ENCODE measurements at regions not wholly inside any gene's neighbourhood (a gene's known extent, or its start where the extent isn't known, plus 50 kb on each side); places are given as distances from the start of the nearest gene placed in this dataset.
A peak's percentile ranks its signal among the peaks of the same experiment; 100 is the strongest.
"Not testable (repeated sequence)": the region's sequence is repeated elsewhere in the genome, so short reads cannot be mapped to it uniquely, and the experiment has no call there.

GRCh38 chr4:188987011-188987410 lies 847.8 kb downstream of the TRIML1 start:
- Histone ChIP-seq H3K9me3 (ENCODE audit: control insufficient read depth, low read length) (no peaks in the 10 kb centered on the region), H3K4me3 (ENCODE audit: extremely low read depth, insufficient read depth, low read length, poor library complexity, severe bottlenecking) (no peak overlapping the region), H3K27ac (ENCODE audit: low read depth, low read length, severe bottlenecking) (no peak overlapping the region), H3K36me3 (ENCODE audit: control insufficient read depth, insufficient read depth, low read length) (no peaks in the 10 kb centered on the region), H3K4me1 (ENCODE audit: control insufficient read depth, insufficient read depth, low read length, poor library complexity, severe bottlenecking) (peaks cover 9% of the 10 kb centered on the region)
- 91% methylated on average over 1 of the region's 1 CpG; no CpG with 5 or more reads in 1 of the 2 experiments for WGBS, 2 experiments (ENCODE audit: insufficient coverage in 2 of 2)

- no peaks in the 10 kb centered on the region for H3K36me3 ChIP-seq (ENCODE audit: control insufficient read depth, insufficient read depth, low read length)
- H3K4me3 ChIP-seq (ENCODE audit: extremely low read depth, insufficient read depth, low read length, poor library complexity, severe bottlenecking), result no peak overlapping the region
- WGBS, 2 experiments (ENCODE audit: insufficient coverage in 2 of 2), result 100% methylated on average over 4 of the region's 8 CpGs
- H3K9me3 ChIP-seq (ENCODE audit: control insufficient read depth, low read length), result no peaks in the 10 kb centered on the region
- peaks cover 9% of the 10 kb centered on the region for H3K4me1 ChIP-seq (ENCODE audit: control insufficient read depth, insufficient read depth, low read length, poor library complexity, severe bottlenecking)
- H3K27ac ChIP-seq (ENCODE audit: low read depth, low read length, severe bottlenecking), result no peak overlapping the region
Measured at GRCh38 chr4:188988131-188988530, 848.9 kb downstream of the TRIML1 start.

- H3K36me3 ChIP-seq (ENCODE audit: control insufficient read depth, insufficient read depth, low read length), result no peaks in the 10 kb centered on the region
- no peak overlapping the region for H3K4me3 ChIP-seq (ENCODE audit: extremely low read depth, insufficient read depth, low read length, poor library complexity, severe bottlenecking)
- peaks cover 9% of the 10 kb centered on the region for H3K4me1 ChIP-seq (ENCODE audit: control insufficient read depth, insufficient read depth, low read length, poor library complexity, severe bottlenecking)
- no peak overlapping the region for H3K27ac ChIP-seq (ENCODE audit: low read depth, low read length, severe bottlenecking)
- no peaks in the 10 kb centered on the region for H3K9me3 ChIP-seq (ENCODE audit: control insufficient read depth, low read length)
- 80 to 86% methylated on average over 1 to 3 of the region's 3 CpGs for WGBS, 2 experiments (ENCODE audit: insufficient coverage in 2 of 2)
Measured at GRCh38 chr4:188989371-188989770, 850.1 kb downstream of the TRIML1 start.

GRCh38 chr4:188992706-188993105 lies 853.5 kb downstream of the TRIML1 start:
- no peaks in the 10 kb centered on the region for H3K4me1 ChIP-seq (ENCODE audit: control insufficient read depth, insufficient read depth, low read length, poor library complexity, severe bottlenecking)
- WGBS, 2 experiments (ENCODE audit: insufficient coverage in 2 of 2), result 89 to 100% methylated on average over 1 of the region's 1 CpG
- no peak overlapping the region for H3K4me3 ChIP-seq (ENCODE audit: extremely low read depth, insufficient read depth, low read length, poor library complexity, severe bottlenecking)
- no peaks in the 10 kb centered on the region for H3K36me3 ChIP-seq (ENCODE audit: control insufficient read depth, insufficient read depth, low read length)
- H3K9me3 ChIP-seq (ENCODE audit: control insufficient read depth, low read length), result no peaks in the 10 kb centered on the region
- H3K27ac ChIP-seq (ENCODE audit: low read depth, low read length, severe bottlenecking), result no peak overlapping the region

GRCh38 chr4:188993871-188994270 lies 854.6 kb downstream of the TRIML1 start:
- Histone ChIP-seq H3K4me3 (ENCODE audit: extremely low read depth, insufficient read depth, low read length, poor library complexity, severe bottlenecking) (no peak overlapping the region), H3K9me3 (ENCODE audit: control insufficient read depth, low read length) (no peaks in the 10 kb centered on the region), H3K36me3 (ENCODE audit: control insufficient read depth, insufficient read depth, low read length) (no peaks in the 10 kb centered on the region), H3K4me1 (ENCODE audit: control insufficient read depth, insufficient read depth, low read length, poor library complexity, severe bottlenecking) (no peaks in the 10 kb centered on the region), H3K27ac (ENCODE audit: low read depth, low read length, severe bottlenecking) (no peak overlapping the region)
- 93 to 96% methylated on average over 2 to 3 of the region's 6 CpGs for WGBS, 2 experiments (ENCODE audit: insufficient coverage in 2 of 2)

- Histone ChIP-seq H3K4me1 (ENCODE audit: control insufficient read depth, insufficient read depth, low read length, poor library complexity, severe bottlenecking) (no peaks in the 10 kb centered on the region), H3K4me3 (ENCODE audit: extremely low read depth, insufficient read depth, low read length, poor library complexity, severe bottlenecking) (no peak overlapping the region), H3K9me3 (ENCODE audit: control insufficient read depth, low read length) (no peaks in the 10 kb centered on the region), H3K27ac (ENCODE audit: low read depth, low read length, severe bottlenecking) (no peak overlapping the region), H3K36me3 (ENCODE audit: control insufficient read depth, insufficient read depth, low read length) (no peaks in the 10 kb centered on the region)
- WGBS, 2 experiments (ENCODE audit: insufficient coverage in 2 of 2), result 90 to 99% methylated on average over 10 of the region's 12 CpGs
Measured at GRCh38 chr4:189001283-189001970, 862.2 kb downstream of the TRIML1 start.

GRCh38 chr4:189001971-189002450 lies 862.8 kb downstream of the TRIML1 start:
- Histone ChIP-seq H3K4me1 (ENCODE audit: control insufficient read depth, insufficient read depth, low read length, poor library complexity, severe bottlenecking) (no peaks in the 10 kb centered on the region), H3K9me3 (ENCODE audit: control insufficient read depth, low read length) (no peaks in the 10 kb centered on the region), H3K36me3 (ENCODE audit: control insufficient read depth, insufficient read depth, low read length) (no peaks in the 10 kb centered on the region), H3K27ac (ENCODE audit: low read depth, low read length, severe bottlenecking) (no peak overlapping the region), H3K4me3 (ENCODE audit: extremely low read depth, insufficient read depth, low read length, poor library complexity, severe bottlenecking) (no peak overlapping the region)
- 96% methylated on average over 12 to 13 of the region's 15 CpGs for WGBS, 2 experiments (ENCODE audit: insufficient coverage in 2 of 2)

GRCh38 chr4:189002475-189002874 lies 863.2 kb downstream of the TRIML1 start:
- Histone ChIP-seq H3K36me3 (ENCODE audit: control insufficient read depth, insufficient read depth, low read length) (no peaks in the 10 kb centered on the region), H3K4me1 (ENCODE audit: control insufficient read depth, insufficient read depth, low read length, poor library complexity, severe bottlenecking) (no peaks in the 10 kb centered on the region), H3K9me3 (ENCODE audit: control insufficient read depth, low read length) (no peaks in the 10 kb centered on the region), H3K4me3 (ENCODE audit: extremely low read depth, insufficient read depth, low read length, poor library complexity, severe bottlenecking) (no peak overlapping the region), H3K27ac (ENCODE audit: low read depth, low read length, severe bottlenecking) (no peak overlapping the region)
- WGBS, 2 experiments (ENCODE audit: insufficient coverage in 2 of 2), result 97 to 100% methylated on average over 7 of the region's 10 CpGs

GRCh38 chr4:189010452-189011217 lies 871.4 kb downstream of the TRIML1 start:
- WGBS, 2 experiments (ENCODE audit: insufficient coverage in 2 of 2), result 79 to 81% methylated on average over 11 to 15 of the region's 27 CpGs
- not testable (repeated sequence) for H3K4me3 ChIP-seq (ENCODE audit: extremely low read depth, insufficient read depth, low read length, poor library complexity, severe bottlenecking); H3K4me1 ChIP-seq (ENCODE audit: control insufficient read depth, insufficient read depth, low read length, poor library complexity, severe bottlenecking); H3K36me3 ChIP-seq (ENCODE audit: control insufficient read depth, insufficient read depth, low read length); H3K27ac ChIP-seq (ENCODE audit: low read depth, low read length, severe bottlenecking); H3K9me3 ChIP-seq (ENCODE audit: control insufficient read depth, low read length)

- peaks cover 3% of the 10 kb centered on the region for H3K9me3 ChIP-seq (ENCODE audit: control insufficient read depth, low read length)
- H3K4me3 ChIP-seq (ENCODE audit: extremely low read depth, insufficient read depth, low read length, poor library complexity, severe bottlenecking), result no peak overlapping the region
- WGBS, 2 experiments (ENCODE audit: insufficient coverage in 2 of 2), result 66 to 83% methylated on average over 5 of the region's 5 CpGs
- H3K4me1 ChIP-seq (ENCODE audit: control insufficient read depth, insufficient read depth, low read length, poor library complexity, severe bottlenecking), result no peaks in the 10 kb centered on the region
- H3K27ac ChIP-seq (ENCODE audit: low read depth, low read length, severe bottlenecking), result peak overlapping the region; percentile 65
- H3K36me3 ChIP-seq (ENCODE audit: control insufficient read depth, insufficient read depth, low read length), result no peaks in the 10 kb centered on the region
Measured at GRCh38 chr4:189021831-189022230, 882.6 kb downstream of the TRIML1 start.
